ENCODE measurements at regions not wholly inside any gene's neighbourhood (a gene's known extent, or its start where the extent isn't known, plus 50 kb on each side); places are given as distances from the start of the nearest gene placed in this dataset.

- POLR2A ChIA-PET, result no interaction called here
- H3K36me3 ChIP-seq (ENCODE audit: control insufficient read depth, insufficient read depth, low read length), result no peaks in the 10 kb centered on the region
- TF ChIP-seq CTCF (IDR thresholded peaks at IDR 0.05; ENCODE audit: insufficient read depth, low read depth, low read length), result no peak
- CTCF ChIA-PET, result no interaction called here
- H3K27me3 ChIP-seq (ENCODE audit: control insufficient read depth, insufficient read depth, low read length), result no peaks in the 10 kb centered on the region
- H3K4me3 ChIP-seq (ENCODE audit: low read depth, low read length), result no peak overlapping the region
- DNase-seq (ENCODE audit: low read depth), result no peak
Observed at GRCh38 chr12:61676520-61676919, 583.7 kb upstream of the USP15 start.

- H3K4me3 ChIP-seq (ENCODE audit: low read depth, low read length), result no peak overlapping the region
- H3K27me3 ChIP-seq (ENCODE audit: control insufficient read depth, insufficient read depth, low read length), result no peaks in the 10 kb centered on the region
- POLR2A ChIA-PET, result no interaction called here
- no peak for DNase-seq (ENCODE audit: low read depth)
- no peak for TF ChIP-seq CTCF (IDR thresholded peaks at IDR 0.05; ENCODE audit: insufficient read depth, low read depth, low read length)
- CTCF ChIA-PET, result no interaction called here
- H3K36me3 ChIP-seq (ENCODE audit: control insufficient read depth, insufficient read depth, low read length), result no peaks in the 10 kb centered on the region
Observed at GRCh38 chr12:61687407-61687806, 572.8 kb upstream of the USP15 start.

DNA sequence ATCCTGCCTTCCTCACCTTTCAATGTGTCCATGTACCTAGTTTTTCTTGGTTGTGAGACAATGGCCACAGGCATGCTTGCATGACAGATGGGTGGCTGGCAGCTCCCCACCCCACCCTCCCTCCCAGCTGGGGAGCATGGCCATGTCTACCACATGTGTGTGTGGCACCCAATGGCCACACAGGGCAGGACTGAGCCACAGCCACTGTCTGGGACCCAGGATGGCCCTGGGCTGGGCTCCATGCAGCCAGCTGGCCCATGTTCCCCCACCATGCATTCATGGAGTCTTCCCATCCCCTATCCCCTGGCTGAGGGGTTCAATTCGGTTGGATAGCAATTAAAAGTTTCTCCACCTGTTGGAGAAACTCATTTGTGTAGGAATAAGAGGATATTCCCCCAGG, 566.0 kb upstream of the USP15 start:
- Histone ChIP-seq H3K36me3 (ENCODE audit: control insufficient read depth, insufficient read depth, low read length) (no peaks in the 10 kb centered on the region), H3K4me3 (ENCODE audit: low read depth, low read length) (no peak overlapping the region), H3K27me3 (ENCODE audit: control insufficient read depth, insufficient read depth, low read length) (no peaks in the 10 kb centered on the region)
- no peak for DNase-seq (ENCODE audit: low read depth)
- ChIA-PET POLR2A (no interaction called here), CTCF (no interaction called here)
- TF ChIP-seq CTCF (IDR thresholded peaks at IDR 0.05; ENCODE audit: insufficient read depth, low read depth, low read length), result no peak

GRCh38 chr12:61701471-61701870, 558.7 kb upstream of the USP15 start:
- H3K27me3 ChIP-seq (ENCODE audit: control insufficient read depth, insufficient read depth, low read length), result no peaks in the 10 kb centered on the region
- no peaks in the 10 kb centered on the region for H3K36me3 ChIP-seq (ENCODE audit: control insufficient read depth, insufficient read depth, low read length)
- ChIA-PET CTCF (no interaction called here), POLR2A (no interaction called here)
- TF ChIP-seq CTCF (IDR thresholded peaks at IDR 0.05; ENCODE audit: insufficient read depth, low read depth, low read length), result no peak
- H3K4me3 ChIP-seq (ENCODE audit: low read depth, low read length), result no peak overlapping the region
- no peak for DNase-seq (ENCODE audit: low read depth)

GRCh38 chr12:61706783-61707182, 553.4 kb upstream of the USP15 start:
- POLR2A ChIA-PET, result no interaction called here

More at GRCh38 chr12:61706783-61707182, 553.4 kb upstream of the USP15 start:
- CTCF ChIA-PET, result no interaction called here
- H3K36me3 ChIP-seq (ENCODE audit: control insufficient read depth, insufficient read depth, low read length), result no peaks in the 10 kb centered on the region
- DNase-seq (ENCODE audit: low read depth), result no peak
- TF ChIP-seq CTCF (IDR thresholded peaks at IDR 0.05; ENCODE audit: insufficient read depth, low read depth, low read length), result no peak
- no peaks in the 10 kb centered on the region for H3K27me3 ChIP-seq (ENCODE audit: control insufficient read depth, insufficient read depth, low read length)
- no peak overlapping the region for H3K4me3 ChIP-seq (ENCODE audit: low read depth, low read length)

All from BJ (cell line).